Middle frontal gyrus (tissue), 1 donor: ENCODE measurements at regions not wholly inside any gene's neighbourhood (a gene's known extent, or its start where the extent isn't known, plus 50 kb on each side); places are given as distances from the start of the nearest gene placed in this dataset.
"Not testable (repeated sequence)": the region's sequence is repeated elsewhere in the genome, so short reads cannot be mapped to it uniquely, and the experiment has no call there.

Experiments used
- DNase-seq: peaks from one replicate; pipeline ENCODE4 v3.0.0-alpha.2; 2015; ENCODE audit warnings: low spot score; ENCODE audit errors: extremely low spot score

DNA sequence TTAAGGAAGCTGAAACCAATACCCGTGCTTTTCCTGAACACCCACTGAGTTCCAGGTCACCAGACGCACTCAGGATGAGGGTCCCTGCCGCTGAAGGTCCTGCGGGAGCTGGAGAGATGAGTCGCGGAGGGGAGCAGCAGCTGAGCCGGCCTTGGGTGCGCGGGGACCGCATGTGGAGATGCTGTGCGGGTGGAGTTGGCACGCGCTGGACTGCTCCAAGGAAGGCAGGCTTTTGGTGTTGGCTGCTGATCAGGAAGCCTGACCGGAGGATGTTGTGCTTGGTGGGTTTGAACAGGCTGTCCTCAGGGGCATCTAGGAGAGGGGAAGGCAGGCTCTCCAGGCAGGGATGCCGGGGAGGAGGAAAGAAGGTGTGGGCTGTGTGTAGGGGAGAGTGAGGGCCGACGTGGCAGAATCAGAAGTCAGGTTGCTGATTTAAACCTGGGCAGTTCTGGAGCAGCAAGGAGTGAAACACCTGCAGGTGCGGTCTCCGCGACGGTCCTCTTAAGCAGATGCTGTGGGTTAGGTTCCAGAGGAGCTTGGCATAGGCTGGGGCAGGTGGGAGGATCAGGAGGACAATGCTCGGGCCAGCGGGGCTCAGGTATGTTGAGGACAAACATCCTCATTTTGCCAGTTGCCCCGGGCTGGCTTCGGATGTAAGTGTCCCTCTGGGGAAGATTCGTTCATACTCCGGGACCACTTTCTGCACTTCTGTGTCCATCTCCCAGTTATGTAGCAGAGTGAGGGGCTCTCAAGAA lies 197.5 kb upstream of the B3GAT1 start:
- no peak for DNase-seq

DNA sequence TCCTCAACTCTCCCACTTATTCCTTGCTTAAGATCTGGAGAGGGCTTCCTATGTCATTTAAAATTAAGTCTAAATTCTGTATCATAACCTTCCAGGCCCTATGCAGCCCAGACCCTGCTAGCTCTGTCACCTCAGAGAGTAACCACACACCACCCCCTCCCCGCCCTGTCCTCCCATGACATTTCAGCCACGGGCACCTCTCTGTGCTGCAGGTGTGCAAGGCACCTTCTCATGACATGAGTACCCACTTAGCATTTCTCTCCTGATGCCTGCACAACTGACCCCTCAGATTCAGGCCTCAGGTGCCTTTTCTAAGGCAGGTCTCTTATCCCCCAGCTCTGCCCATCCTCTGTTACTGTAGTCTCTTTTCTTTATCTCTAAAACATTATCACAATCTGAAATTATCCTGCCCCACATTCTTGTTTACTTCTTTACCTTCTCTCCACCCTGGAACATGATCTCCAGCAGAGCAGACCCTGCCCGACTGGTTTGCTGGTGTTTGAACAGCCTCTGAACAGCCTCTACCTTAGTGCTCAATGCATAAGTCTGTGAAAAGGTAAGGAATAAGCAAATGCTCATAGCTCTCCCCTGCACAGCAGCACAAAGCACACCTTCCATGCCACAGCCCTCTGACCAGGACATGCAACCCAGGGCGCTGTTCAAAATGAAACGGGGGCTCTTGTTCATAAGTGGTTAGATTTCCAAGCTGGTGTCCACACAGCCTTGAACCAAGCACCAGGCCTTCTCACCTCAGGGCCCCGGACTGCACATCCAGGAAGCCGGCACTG lies 196.1 kb upstream of the B3GAT1 start:
- no peak for DNase-seq

DNA sequence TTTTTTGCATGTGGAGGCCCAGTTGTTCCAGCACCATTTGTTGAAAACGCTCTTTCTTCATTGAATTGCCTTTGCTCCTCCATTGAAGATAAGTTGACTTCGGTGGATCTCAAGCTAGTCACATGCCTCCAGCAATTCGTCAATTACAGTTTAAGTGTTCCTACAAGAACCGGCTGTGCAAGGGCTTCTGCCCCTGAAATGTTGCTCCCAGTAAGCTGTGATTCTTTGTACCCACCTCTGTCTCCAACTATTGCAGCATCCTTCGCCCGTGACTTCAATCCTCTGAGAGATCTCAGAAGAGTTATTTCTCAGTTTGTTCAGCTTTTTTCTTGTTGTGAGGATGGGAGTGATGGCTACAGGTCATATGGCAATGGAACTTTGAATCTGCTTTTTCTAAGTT lies 194.2 kb upstream of the B3GAT1 start:
- DNase-seq: no peak

DNA sequence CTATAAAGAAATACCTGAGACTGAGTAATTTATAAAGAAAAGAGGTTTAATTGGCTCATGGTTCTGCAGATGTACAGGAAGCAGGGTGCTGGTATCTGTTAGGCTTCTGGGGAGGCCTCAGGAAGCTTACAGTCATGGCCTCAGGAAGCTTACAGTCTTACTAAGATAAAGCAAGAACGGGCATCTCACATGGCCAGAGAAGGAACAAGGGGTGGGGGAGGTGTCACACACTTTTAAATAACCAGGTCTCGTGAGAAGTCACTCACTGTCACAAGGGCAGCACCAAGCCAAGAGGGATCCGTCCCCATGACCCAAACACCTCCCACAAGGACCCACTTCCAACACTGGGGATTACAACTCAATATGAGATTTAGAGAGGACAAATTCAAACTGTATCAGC lies 192.8 kb upstream of the B3GAT1 start:
- DNase-seq: no peak

DNA sequence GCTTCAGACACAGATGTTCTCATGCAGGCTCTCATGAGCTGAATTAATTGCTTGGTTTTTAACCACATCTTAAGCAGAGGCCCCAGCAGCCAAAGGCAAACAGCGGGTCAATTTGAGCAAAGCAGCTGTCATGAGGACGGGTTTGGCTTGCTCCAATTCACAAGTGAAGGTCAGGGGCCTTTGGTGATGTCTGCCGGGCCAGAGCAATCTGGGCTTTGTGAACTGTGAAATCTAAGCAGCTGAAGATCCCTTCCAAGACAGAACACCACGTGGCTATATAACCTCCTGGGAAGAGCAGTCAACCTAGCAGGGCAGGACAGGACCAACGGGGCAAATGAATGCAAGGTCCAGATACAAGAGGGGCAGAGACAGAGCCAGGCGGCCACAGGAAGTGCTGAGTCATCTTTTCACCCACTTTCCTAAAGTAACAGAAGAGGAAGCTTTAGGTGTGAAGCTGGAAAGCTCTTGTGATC lies 187.3 kb upstream of the B3GAT1 start:
- no peak for DNase-seq

DNA sequence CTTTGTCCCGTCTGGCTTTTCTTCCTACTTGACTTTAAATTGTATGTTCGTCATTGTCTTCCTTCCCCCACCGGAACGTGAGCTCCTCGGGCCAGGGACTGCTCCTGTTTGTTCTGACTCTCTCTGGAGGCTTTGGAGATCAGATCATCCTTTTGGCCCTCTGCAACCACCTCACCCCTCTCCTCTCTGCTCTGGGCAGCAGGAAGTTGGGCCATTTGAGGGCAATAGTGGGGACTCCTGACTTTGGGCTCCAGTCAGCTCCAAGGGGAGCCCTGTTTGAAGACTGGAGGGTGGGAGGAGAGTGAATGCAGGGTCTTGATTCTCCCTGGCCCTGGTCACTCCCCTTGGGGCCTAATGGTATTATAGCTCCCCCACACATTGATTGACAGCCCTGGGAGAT lies 186.3 kb upstream of the B3GAT1 start:
- DNase-seq: no peak

DNA sequence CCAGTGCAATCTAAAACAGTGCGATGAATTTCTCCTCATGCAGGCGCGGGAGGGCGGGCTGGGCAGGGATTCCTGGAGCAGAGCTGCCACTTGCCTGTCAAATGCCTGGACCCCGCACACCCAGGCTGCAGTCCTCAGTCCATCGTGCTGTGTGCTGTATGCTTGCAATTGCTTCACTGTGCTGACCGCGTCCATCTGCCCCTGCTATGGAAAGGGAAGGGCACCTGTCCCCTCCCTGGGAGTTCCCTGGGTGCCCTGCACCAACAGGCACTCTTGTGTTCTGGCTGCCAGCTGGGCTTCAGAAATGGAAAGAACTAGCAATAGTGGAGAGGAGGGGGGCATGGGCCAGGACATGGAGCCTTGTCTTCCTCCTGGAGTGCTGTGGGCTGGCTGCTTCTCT lies 185.4 kb upstream of the B3GAT1 start:
- no peak for DNase-seq

DNA sequence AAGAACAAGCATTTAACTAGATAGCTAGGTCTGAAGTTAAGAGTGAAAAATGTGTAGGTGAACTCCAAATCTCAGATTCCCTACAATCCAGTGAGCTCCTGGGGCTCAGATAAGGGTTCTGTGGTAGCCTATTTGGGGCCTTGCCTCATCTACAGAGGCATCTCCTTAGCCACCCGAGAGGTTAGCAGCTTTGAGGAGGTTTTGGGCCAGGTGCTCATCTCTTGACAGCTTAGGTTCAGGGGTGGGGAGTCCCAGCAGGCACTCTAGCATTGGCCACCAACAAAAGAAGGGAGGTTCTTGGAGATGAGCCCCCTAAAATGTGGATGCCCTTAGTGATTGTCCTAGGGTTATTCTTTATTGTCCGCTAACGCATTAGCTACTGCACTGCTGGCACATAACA lies 184.4 kb upstream of the B3GAT1 start:
- no peak for DNase-seq

DNA sequence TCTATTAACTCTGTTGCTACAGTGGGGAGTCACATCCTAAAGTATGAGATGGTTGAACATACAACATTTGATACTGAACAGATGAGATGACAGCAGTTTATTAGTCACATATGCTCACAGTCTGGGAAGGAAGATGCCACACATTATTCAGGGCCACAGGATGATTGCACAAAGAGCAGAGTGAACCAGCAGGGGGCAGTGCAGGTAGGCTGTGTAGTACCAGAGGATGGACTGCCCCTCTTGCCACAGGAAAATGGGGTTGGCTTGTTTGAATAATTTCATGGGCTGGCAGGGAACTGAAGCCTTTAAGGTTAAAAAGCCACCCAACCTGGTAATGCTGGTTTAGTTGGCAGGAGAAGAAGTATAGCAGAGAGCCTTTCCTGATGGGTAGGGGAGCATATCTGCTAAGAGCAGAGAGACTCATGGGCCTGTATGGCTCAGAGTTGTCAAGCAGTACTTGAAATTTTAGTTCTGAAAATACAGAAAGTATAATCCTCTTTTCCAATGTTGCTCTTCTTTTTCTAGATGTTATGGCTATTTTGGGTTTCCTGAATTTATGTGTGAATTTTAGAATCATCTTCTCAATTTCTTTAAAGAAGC lies 180.4 kb upstream of the B3GAT1 start:
- DNase-seq: no peak

DNA sequence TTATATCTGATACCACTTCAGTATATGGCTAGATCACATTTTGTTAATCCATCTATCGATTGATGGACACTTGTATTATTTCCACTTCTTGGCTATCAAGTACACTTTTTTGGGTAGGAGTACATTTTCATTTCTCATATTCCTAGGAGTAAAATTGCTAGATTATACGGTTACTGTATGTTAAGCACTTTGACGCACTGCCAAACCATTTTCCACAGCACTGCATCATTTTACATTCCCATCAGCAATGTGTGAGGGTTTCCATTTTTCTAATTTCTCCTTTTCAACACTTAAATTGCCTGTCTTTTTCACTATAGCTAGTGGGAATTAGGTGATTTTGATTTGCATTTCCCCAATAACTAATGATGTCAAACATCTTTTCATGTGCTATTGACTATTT lies 179.3 kb upstream of the B3GAT1 start:
- DNase-seq: no peak

DNA sequence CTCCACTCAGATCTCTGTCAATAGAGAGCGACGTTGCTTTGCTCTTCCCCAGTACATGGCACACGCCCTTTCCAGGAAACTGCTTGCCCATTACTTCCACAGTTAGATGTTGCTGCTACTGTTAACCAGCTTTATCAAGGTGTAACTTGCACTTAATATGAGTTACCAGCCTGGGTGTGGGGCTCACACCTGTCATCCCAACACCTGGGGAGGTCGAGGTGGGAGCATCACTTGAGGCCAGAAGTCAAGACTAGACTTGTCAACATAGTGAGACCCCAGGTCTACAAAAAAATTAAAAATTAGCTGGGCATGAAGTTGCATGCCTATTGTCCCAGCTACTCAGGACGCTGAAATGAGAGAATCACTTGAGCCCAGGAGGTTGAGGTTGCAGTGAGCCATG lies 177.1 kb upstream of the B3GAT1 start:
- DNase-seq: no peak

DNA sequence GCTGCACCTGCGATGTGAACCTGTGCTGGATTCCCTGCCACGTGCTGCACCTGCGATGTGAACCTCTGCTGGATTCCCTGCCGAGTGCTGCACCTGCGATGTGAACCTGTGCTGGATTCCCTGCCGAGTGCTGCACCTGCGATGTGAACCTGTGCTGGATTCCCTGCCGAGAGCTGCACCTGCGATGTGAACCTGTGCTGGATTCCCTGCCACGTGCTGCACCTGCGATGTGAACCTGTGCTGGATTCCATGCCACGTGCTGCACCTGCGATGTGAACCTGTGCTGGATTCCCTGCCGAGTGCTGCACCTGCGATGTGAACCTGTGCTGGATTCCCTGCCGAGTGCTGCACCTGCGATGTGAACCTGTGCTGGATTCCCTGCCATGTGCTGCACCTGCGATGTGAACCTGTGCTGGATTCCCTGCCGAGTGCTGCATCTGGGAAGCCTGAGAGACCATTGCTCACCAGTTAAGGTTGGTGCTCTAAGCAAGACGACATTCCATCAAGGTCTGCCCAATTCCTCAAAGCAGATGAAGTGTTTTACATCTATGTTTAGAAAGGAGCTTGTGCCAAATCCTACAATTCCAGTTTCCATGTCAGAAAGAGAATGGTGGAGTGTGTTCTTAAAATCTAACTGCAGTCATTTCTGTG lies 176.5 kb upstream of the B3GAT1 start:
- DNase-seq: not testable (repeated sequence)

DNA sequence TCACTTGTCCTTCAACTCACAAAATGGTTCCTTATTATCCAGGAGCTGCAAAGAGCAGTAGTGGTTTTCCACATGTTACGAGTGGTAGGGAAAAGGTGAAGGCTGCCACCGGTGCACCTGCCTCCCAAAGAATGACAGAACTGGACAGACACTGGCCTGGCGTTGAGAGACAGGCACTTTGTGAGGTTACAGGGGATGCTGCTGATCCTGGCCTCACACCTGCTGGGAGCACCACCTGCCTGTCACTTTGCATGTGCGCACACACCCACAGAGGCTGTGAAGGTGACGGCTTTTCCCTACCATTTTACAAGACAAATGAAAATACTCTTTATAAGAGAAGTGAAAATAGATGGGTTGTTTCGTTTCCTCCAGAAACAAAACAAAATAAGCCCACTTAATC lies 175.3 kb upstream of the B3GAT1 start:
- DNase-seq: no peak

DNA sequence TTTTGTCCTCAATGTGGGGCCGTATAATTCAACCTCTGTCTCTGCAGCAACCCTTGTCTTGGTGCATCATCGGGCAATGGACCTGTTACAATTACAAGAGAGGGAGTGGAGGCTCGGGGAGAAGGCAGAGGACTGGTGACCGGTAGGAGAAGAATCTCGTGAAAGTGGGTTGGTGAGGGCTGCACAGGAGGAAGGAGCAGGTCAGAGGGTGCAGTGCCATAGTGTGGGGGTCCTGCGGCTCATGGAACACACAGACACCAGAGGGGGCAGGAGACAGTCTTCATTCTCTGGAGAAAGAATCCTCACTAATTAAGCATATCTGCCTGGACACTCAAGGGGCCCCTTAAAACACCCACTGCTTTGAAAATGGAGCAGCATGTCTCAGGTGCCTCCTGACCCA lies 174.7 kb upstream of the B3GAT1 start:
- no peak for DNase-seq

DNA sequence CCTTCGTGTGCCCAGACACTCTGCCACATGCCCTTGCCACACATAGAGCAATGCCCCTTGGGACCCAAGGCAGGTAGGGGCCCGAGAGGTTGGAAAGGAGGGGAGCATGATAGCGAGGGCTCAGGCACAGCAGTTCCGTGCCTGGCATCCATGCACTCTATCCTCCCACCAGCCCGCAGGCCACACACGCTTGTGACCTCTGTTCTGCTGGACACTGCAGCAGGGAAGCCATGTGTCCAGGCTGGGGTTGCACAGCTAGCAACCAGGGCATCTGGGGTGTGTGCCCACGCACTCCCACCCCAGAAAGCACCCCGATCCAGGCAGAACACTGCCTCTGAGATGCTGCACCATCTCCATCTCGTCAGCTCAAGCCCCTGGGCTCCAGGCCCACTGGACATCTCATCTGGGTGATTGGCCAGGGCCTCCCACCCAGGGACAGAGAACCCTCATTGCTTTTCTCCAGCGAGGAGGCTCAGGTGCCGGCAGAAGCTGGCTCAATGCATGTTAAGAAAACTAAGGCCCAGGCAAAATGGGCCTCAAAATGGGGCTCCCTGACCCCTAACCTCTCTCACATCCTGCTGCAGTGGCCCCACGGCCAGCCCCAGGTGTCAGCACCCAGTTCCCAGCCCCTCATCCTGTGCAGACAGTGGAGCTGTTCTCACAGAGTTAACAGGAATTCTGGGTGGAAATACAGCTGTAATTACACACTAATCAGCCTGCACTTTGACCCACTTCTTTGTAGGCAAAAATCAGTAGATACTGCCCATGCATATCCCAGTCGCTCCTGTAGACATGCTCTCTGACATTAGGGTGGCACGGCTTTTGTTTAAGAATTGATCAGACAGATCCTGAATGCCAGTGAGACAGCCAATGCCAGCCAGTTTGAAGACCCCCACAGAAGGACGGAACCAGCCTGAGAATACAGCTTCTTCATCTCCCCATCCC lies 173.9 kb upstream of the B3GAT1 start:
- DNase-seq: no peak

DNA sequence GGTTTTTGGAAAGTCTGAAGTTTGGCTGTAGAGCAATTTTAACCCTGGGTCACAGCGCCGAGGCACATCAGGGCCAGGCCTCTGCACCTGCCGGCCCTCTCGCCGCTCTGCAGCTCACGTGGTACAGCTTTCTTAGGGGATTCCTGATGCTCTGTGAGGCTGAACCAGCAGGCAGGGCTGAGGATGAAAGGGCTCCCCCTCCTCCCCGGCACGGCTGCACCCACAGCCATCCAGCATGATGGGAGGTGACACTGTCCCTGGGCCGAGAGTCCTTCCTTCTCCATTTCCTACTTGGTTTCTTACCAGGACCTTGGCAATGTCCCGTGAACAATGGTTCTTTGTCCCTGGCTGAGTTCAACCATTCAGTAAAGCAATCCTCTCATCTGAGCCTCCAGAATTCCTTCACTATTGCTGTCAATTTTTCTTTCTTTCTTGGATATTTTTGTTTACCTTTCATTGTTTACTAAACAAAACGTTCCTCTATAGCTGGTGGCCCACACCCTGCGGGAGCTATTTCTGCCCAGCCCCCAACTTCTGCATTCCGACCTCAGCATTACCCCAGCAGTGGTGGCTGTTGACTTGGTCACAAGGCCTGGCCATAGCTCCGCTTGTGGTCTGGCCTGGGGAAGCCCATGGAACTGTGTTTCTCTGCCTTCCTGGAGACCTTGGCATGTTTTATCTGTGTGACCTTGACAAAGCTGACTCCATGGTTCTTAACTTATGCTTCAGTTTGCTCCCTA lies 172.8 kb upstream of the B3GAT1 start:
- no peak for DNase-seq

DNA sequence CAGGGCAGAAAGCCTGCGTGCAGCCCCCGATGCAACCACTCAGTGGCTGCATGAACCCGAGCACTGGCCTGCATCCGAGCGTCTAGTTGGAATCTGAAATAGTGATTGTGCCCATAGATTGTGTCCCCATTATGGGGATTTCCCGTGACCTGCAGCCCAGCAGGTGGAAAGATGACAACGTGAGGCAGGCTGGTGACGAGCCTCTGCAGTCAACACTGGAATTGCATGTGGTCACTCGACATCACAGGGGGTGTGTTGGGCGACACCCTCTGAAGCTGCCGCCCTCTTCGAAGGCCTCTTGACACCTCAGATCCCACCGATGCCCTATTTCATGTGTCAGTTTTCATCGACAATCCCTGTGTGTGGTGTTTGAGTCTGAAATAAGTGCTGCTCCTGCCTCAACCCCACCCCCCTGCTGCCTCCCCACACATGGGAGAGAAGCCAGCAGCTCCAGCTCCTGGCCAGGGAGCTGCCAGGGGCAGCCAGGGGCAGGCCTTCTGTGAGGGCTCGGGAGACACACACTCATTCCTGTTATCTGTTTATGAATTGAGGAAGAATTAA lies 172.0 kb upstream of the B3GAT1 start:
- no peak for DNase-seq

DNA sequence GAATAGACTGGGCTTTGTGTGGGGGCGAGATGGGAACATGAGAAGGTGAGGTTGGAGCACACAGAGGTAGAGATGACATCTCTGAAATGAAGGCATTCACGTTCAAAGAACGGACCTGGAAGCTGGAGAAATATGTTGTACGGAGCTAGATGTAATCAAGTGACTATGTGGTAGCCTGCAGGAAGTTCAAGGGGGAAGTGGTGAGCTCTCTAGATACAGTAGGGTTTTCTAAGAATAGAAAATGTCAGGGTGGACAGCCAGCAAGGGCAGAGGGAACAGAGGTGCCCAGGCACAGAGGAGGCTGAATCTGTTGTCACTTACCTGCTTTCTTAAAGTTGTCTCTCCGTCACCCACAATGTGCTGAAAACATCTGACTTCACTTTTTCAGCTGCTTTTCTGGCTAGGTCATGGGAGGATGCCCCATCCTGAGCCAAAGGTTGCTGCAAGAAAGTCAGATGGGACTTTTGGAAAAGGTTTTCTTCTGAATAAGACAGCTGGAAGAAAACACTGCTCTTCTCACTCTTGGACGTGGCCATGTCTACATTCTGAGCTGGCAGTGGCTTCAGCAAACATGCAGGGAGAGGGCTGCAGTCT lies 171.5 kb upstream of the B3GAT1 start:
- no peak for DNase-seq

DNA sequence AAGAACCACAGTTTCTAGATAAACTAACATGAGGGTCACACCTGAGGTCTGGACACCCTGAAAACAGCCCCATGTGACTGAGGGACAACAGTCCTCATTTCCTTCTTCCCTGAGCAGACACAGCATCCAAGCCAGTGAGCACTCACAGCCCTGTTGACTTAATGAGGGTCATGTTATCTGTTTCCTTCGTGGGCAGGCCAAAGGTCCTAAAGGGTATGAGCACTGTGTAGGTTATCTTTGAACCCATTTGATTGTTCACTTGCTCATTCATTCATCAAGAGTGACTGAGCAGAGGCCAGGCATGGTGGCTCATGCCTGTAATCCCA lies 170.7 kb upstream of the B3GAT1 start:
- DNase-seq: no peak
